ENCODE measurements at regions not wholly inside any gene's neighbourhood (a gene's known extent, or its start where the extent isn't known, plus 50 kb on each side); places are given as distances from the start of the nearest gene placed in this dataset.

- Mint-ChIP-seq H3K4me3 (ENCODE audit: unreplicated experiment) (no peak overlapping the region), H3K27me3 (ENCODE audit: low read depth) (peaks cover 15% of the 10 kb centered on the region), H3K27ac (ENCODE audit: unreplicated experiment) (no peak overlapping the region), H3K9me3 (ENCODE audit: low read depth) (no peaks in the 10 kb centered on the region), H3K36me3 (ENCODE audit: low read depth) (no peaks in the 10 kb centered on the region), H3K4me1 (ENCODE audit: low read depth) (peaks cover 12% of the 10 kb centered on the region)
- DNase-seq (ENCODE audit: low spot score), result no peak
- TF ChIP-seq CTCF (IDR thresholded peaks at IDR 0.05), result no peak
These were observed 90.0 kb upstream of the COL6A5 start for GRCh38 chr3:130255442-130255841.

GRCh38 chr3:130256821-130257340, 88.6 kb upstream of the COL6A5 start:
- no peaks in the 10 kb centered on the region for H3K36me3 Mint-ChIP-seq (ENCODE audit: low read depth)
- peaks cover 12% of the 10 kb centered on the region for H3K4me1 Mint-ChIP-seq (ENCODE audit: low read depth)
- no peak for DNase-seq (ENCODE audit: low spot score)
- no peak overlapping the region for H3K4me3 Mint-ChIP-seq (ENCODE audit: unreplicated experiment)
- H3K27ac Mint-ChIP-seq (ENCODE audit: unreplicated experiment), result no peak overlapping the region
- TF ChIP-seq CTCF (IDR thresholded peaks at IDR 0.05), result no peak
- H3K27me3 Mint-ChIP-seq (ENCODE audit: low read depth), result peaks cover 12% of the 10 kb centered on the region
- no peaks in the 10 kb centered on the region for H3K9me3 Mint-ChIP-seq (ENCODE audit: low read depth)

GRCh38 chr3:130258532-130258952, 86.9 kb upstream of the COL6A5 start:
- no peak overlapping the region for H3K4me3 Mint-ChIP-seq (ENCODE audit: unreplicated experiment)
- no peak overlapping the region for H3K27ac Mint-ChIP-seq (ENCODE audit: unreplicated experiment)
- no peak for DNase-seq (ENCODE audit: low spot score)
- no peak for TF ChIP-seq CTCF (IDR thresholded peaks at IDR 0.05)
- H3K27me3 Mint-ChIP-seq (ENCODE audit: low read depth), result peaks cover 9% of the 10 kb centered on the region
- H3K4me1 Mint-ChIP-seq (ENCODE audit: low read depth), result peaks cover 12% of the 10 kb centered on the region
- H3K36me3 Mint-ChIP-seq (ENCODE audit: low read depth), result no peaks in the 10 kb centered on the region
- H3K9me3 Mint-ChIP-seq (ENCODE audit: low read depth), result no peaks in the 10 kb centered on the region

GRCh38 chr3:130259166-130259874, 86.2 kb upstream of the COL6A5 start:
- peaks cover 9% of the 10 kb centered on the region for H3K27me3 Mint-ChIP-seq (ENCODE audit: low read depth)
- H3K9me3 Mint-ChIP-seq (ENCODE audit: low read depth), result no peaks in the 10 kb centered on the region
- no peaks in the 10 kb centered on the region for H3K36me3 Mint-ChIP-seq (ENCODE audit: low read depth)
- no peak overlapping the region for H3K4me3 Mint-ChIP-seq (ENCODE audit: unreplicated experiment)
- H3K4me1 Mint-ChIP-seq (ENCODE audit: low read depth), result peaks cover 12% of the 10 kb centered on the region
- peak overlapping the region; percentile 71 for H3K27ac Mint-ChIP-seq (ENCODE audit: unreplicated experiment)
- no peak for TF ChIP-seq CTCF (IDR thresholded peaks at IDR 0.05)
- DNase-seq (ENCODE audit: low spot score), result no peak

- H3K27me3 Mint-ChIP-seq (ENCODE audit: low read depth), result peaks cover 11% of the 10 kb centered on the region
- no peaks in the 10 kb centered on the region for H3K9me3 Mint-ChIP-seq (ENCODE audit: low read depth)
- no peaks in the 10 kb centered on the region for H3K36me3 Mint-ChIP-seq (ENCODE audit: low read depth)
- DNase-seq (ENCODE audit: low spot score), result no peak
- H3K27ac Mint-ChIP-seq (ENCODE audit: unreplicated experiment), result no peak overlapping the region
- H3K4me1 Mint-ChIP-seq (ENCODE audit: low read depth), result peaks cover 12% of the 10 kb centered on the region
- TF ChIP-seq CTCF (IDR thresholded peaks at IDR 0.05), result no peak
- no peak overlapping the region for H3K4me3 Mint-ChIP-seq (ENCODE audit: unreplicated experiment)
These were observed 84.6 kb upstream of the COL6A5 start for GRCh38 chr3:130260918-130261317.
